LNCAP (cell line): ENCODE measurements at regions not wholly inside any gene's neighbourhood (a gene's known extent, or its start where the extent isn't known, plus 50 kb on each side); places are given as distances from the start of the nearest gene placed in this dataset.

Source experiments
- CTCF ChIP-seq: fragments of 450-650 bp; IDR thresholded peaks from 2 replicates; pipeline ENCODE4 v1.5.1; 2017; ENCODE audit warnings: mild to moderate bottlenecking

GRCh38 chr9:118414676-118415075 lies 710.5 kb downstream of the TLR4 start:
- TF ChIP-seq CTCF, result no peak

- no peak for TF ChIP-seq CTCF
Measured at GRCh38 chr9:118418887-118419565, 714.8 kb downstream of the TLR4 start.

- TF ChIP-seq CTCF, result no peak
Measured at GRCh38 chr9:118419676-118420075, 715.5 kb downstream of the TLR4 start.

GRCh38 chr9:118422508-118422907 lies 718.3 kb downstream of the TLR4 start:
- no peak for TF ChIP-seq CTCF

GRCh38 chr9:118423021-118423420 lies 718.8 kb downstream of the TLR4 start:
- no peak for TF ChIP-seq CTCF

- TF ChIP-seq CTCF, result no peak
Measured at GRCh38 chr9:118423721-118424120, 719.5 kb downstream of the TLR4 start.

- no peak for TF ChIP-seq CTCF
Measured at GRCh38 chr9:118426772-118427171, 722.6 kb downstream of the TLR4 start.

GRCh38 chr9:118438810-118439209 lies 734.6 kb downstream of the TLR4 start:
- no peak for TF ChIP-seq CTCF
